SK-N-MC (cell line): ENCODE measurements at regions not wholly inside any gene's neighbourhood (a gene's known extent, or its start where the extent isn't known, plus 50 kb on each side); places are given as distances from the start of the nearest gene placed in this dataset.

ENCODE experiments used
- EZH2 ChIP-seq: fragments of 200-600 bp; sonication (generic); IDR thresholded peaks from one replicate; pipeline ENCODE4 v1.6.1; 2017; ENCODE audit warnings: antibody characterized with exemption
- POLR2AphosphoS5 ChIP-seq: IDR thresholded peaks from 2 replicates; pipeline ENCODE4 v1.6.1; 2012; ENCODE audit warnings: mild to moderate bottlenecking, low read depth, low read length, borderline replicate concordance

GRCh38 chr1:71269818-71270217, 189.0 kb upstream of the ZRANB2 start:
- TF ChIP-seq EZH2: no peak
- TF ChIP-seq POLR2AphosphoS5: no peak
